Stimulated activated CD8-positive, alpha-beta memory T cell treated with anti-CD3 and anti-CD28 coated beads, Interleukin-4, amount 100 ng/mL, for 48 hours (primary cell): ENCODE measurements at regions not wholly inside any gene's neighbourhood (a gene's known extent, or its start where the extent isn't known, plus 50 kb on each side); places are given as distances from the start of the nearest gene placed in this dataset.
A peak's percentile ranks its signal among the peaks of the same experiment; 100 is the strongest.

Source experiments
- DNase-seq: peaks from one replicate; pipeline ENCODE4 v3.0.0-alpha.2; 2020

- no peak for DNase-seq
Measured at GRCh38 chr14:56512521-56512920, 67.1 kb upstream of the TMEM260 start.

- DNase-seq: peak; percentile 39
Measured at GRCh38 chr14:56514663-56515371, 64.8 kb upstream of the TMEM260 start.

GRCh38 chr14:56515739-56516138 is 63.9 kb upstream of the TMEM260 start:
- no peak for DNase-seq

GRCh38 chr14:56522403-56522802 is 57.2 kb upstream of the TMEM260 start:
- DNase-seq: no peak

GRCh38 chr14:56524971-56525677 is 54.5 kb upstream of the TMEM260 start:
- no peak for DNase-seq

- DNase-seq: no peak
Measured at GRCh38 chr14:56528927-56529326, 50.7 kb upstream of the TMEM260 start.
